SU-DHL-6 (cell line): ENCODE measurements at regions not wholly inside any gene's neighbourhood (a gene's known extent, or its start where the extent isn't known, plus 50 kb on each side); places are given as distances from the start of the nearest gene placed in this dataset.

Experiments
- CTCF ChIP-seq: fragments of 200-600 bp; sonication (generic); IDR thresholded peaks from one replicate; pipeline ENCODE4 v1.5.1; 2017; ENCODE audit warnings: antibody characterized with exemption, mild to moderate bottlenecking, low read length, moderate library complexity; ENCODE audit not compliant: insufficient read depth, poor library complexity, severe bottlenecking
- EZH2phosphoT487 ChIP-seq: fragments of 200-600 bp; sonication (generic), shearing (Covaris generic); conservative IDR thresholded peaks from 2 replicates; pipeline ENCODE4 v1.6.1; 2018; ENCODE audit warnings: mild to moderate bottlenecking, antibody characterized with exemption, low read length, moderate library complexity, mixed read lengths

- TF ChIP-seq CTCF (no peak), EZH2phosphoT487 (no peak)
These were observed 177.4 kb downstream of the SEC61B start for GRCh38 chr9:99399474-99399873.
